ENCODE measurements at regions not wholly inside any gene's neighbourhood (a gene's known extent, or its start where the extent isn't known, plus 50 kb on each side); places are given as distances from the start of the nearest gene placed in this dataset.

DNA sequence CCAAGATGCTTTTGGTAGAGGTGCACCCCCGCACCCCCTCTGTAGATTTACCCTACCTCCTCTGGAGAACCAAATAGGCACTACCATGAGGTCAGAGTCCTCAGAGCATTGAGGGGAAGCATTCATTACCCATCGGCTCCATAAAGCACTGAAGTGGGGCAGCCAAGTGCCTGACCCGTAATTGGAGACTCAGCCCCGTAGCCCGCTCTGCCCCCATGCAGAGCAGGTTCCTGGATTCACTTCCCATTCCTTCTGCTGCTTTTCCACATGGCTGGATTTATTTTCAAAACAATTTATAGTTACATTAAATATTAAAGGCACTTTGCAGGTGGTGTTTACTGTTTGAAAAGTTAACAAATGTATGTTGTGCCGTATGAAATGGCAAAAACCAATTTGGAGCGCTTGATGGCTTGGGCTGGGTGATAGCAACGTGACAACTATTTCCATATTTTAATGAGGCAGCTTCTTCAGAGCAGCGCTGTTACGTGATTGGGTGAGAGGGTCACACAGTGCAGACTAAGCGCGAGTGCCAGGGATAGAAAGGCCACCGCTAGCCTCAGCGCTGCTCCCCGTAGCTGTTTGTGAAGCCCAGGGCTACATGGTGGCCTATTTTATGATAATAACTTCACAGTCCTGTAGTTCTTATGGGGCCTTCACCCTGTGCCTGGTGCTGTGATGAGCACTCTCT is 373.8 kb upstream of the PROK2 start:
- no peak for TF ChIP-seq CTCF (IDR thresholded peaks at IDR 0.05; ENCODE audit: partially characterized antibody, unreplicated experiment)
- Mint-ChIP-seq H3K9me3 (ENCODE audit: unreplicated experiment) (peaks cover 8% of the 10 kb centered on the region), H3K4me1 (ENCODE audit: low read depth, unreplicated experiment) (peaks cover 22% of the 10 kb centered on the region), H3K27me3 (ENCODE audit: unreplicated experiment) (no peaks in the 10 kb centered on the region), H3K27ac (ENCODE audit: unreplicated experiment) (no peak overlapping the region), H3K4me3 (ENCODE audit: unreplicated experiment) (no peak overlapping the region), H3K36me3 (ENCODE audit: unreplicated experiment) (peaks cover 3% of the 10 kb centered on the region)
- DNase-seq, result no peak

DNA sequence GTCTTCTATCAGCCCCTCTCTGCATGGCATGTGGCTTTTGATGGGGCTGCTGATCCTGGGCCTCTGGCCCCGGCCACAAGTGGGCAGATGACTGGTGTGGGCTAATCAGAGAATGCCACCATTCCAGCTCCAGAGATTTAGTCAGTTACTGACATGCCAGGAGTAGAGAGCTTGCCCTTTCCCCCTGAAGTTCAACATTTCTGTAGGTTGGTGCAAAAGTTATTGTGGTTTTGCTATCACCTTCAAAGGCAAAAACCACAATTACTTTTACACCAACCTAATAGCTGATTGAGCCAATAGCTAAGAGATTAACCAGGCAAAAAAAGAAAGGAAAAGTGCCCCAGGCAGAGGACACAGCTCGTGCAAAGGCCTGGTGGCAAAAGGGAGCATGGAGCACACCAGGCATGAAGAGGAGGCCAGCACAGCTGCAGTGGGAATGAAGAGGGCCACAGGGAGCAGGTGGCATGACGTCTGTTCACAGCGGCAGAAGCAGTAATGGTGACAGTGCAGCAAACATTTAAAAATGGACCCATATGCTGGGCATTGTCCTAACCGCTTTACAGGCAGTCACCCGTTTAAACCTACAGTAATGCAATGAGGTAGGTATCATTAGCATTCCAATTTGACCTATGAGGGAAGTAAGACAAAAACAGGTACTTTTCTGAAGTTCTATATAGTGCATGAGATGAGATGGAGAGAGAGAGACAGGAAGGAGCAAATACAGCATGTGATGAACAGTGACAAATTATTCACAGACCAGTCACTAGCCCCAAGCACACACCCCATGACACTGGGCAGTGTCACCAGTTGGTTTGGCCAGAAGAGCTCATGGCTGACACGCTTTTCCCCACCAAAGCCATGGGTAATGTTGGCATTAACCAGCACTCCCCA is 373.0 kb upstream of the PROK2 start:
- no peaks in the 10 kb centered on the region for H3K27me3 Mint-ChIP-seq (ENCODE audit: unreplicated experiment)
- no peak for DNase-seq
- H3K27ac Mint-ChIP-seq (ENCODE audit: unreplicated experiment), result no peak overlapping the region
- no peak overlapping the region for H3K4me3 Mint-ChIP-seq (ENCODE audit: unreplicated experiment)
- H3K36me3 Mint-ChIP-seq (ENCODE audit: unreplicated experiment), result peaks cover 4% of the 10 kb centered on the region
- peaks cover 8% of the 10 kb centered on the region for H3K9me3 Mint-ChIP-seq (ENCODE audit: unreplicated experiment)
- no peak for TF ChIP-seq CTCF (IDR thresholded peaks at IDR 0.05; ENCODE audit: partially characterized antibody, unreplicated experiment)
- peaks cover 22% of the 10 kb centered on the region for H3K4me1 Mint-ChIP-seq (ENCODE audit: low read depth, unreplicated experiment)

DNA sequence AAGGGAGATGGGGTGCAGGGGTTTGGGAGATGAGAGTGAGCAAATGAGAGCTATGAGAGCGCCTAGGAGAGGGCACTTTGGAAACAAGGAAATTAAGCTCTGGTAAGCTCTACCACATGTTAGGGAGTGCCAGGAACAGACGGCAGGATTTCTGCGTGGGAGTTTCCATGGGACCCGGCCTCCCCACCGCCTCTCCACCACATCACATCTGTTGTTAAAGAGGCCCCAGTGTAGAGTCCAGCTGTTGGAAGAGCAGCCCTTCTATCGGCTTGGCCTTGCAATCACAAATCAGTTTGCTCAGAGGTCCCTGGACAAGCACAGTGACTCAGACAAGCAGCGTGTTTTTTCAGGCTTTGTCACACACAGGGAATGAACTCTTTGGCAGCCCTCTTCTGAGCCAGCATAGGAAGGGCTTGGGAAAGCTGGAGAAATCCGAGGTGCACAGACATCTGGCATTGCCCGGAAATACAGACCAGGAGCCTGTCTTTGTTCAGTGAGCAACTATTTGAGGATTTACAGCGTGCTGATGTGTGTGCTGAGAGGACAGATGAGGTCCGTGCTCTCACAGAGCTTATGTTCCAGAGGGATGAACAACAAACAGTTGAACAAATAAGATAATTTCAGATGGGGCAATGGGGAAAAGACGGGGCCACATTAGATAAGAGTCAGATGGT is 370.6 kb upstream of the PROK2 start:
- peaks cover 13% of the 10 kb centered on the region for H3K4me1 Mint-ChIP-seq (ENCODE audit: low read depth, unreplicated experiment)
- H3K27me3 Mint-ChIP-seq (ENCODE audit: unreplicated experiment), result no peaks in the 10 kb centered on the region
- no peak for TF ChIP-seq CTCF (IDR thresholded peaks at IDR 0.05; ENCODE audit: partially characterized antibody, unreplicated experiment)
- H3K9me3 Mint-ChIP-seq (ENCODE audit: unreplicated experiment), result peaks cover 8% of the 10 kb centered on the region
- no peak for DNase-seq
- H3K27ac Mint-ChIP-seq (ENCODE audit: unreplicated experiment), result peak overlapping the region; percentile 49
- peaks cover 4% of the 10 kb centered on the region for H3K36me3 Mint-ChIP-seq (ENCODE audit: unreplicated experiment)
- H3K4me3 Mint-ChIP-seq (ENCODE audit: unreplicated experiment), result no peak overlapping the region

DNA sequence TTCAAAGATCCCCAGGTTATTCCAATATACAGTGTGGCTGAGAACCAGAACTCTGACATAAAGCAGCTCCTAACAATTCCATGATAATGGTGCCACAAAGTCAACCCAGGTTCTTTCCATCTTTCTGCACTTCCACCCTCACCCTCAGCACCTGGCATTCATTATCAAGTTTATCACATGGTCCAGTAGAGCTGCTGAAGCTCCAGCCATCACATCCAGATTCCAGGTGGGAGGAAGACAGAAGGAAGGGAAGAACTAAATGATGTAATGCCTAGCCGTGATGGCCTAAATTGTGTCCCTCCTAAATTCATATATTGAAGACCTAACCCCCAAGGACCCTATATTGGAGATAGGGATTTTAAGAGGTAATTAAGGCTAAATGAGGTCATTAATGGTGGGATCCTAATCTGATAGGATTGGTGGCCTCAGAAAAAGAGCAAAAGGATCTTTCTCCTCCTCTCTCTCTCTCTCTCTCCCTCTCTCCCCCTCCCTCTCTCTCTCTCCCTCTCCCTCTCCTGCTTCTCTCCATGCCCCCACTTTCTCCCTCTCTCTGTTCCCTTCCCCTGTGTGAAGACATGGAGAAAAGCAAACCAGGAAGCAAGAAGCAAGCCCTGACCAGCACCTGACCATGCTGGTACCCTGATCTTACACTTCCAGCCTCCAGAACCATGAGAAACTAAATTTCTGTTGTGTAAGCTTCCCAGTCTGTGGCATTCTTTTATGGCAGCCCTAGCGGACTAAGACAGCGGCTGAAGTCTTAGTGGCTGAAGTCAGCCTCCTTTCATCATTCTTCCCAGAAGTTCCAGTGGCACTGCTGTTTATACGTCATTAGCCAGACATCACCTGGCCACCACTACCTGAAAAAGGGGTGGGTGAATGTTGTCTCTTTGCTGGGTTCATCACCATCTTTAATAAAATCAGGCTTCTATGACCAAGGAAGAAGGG is 369.7 kb upstream of the PROK2 start:
- Mint-ChIP-seq H3K4me3 (ENCODE audit: unreplicated experiment) (no peak overlapping the region), H3K27me3 (ENCODE audit: unreplicated experiment) (no peaks in the 10 kb centered on the region), H3K27ac (ENCODE audit: unreplicated experiment) (peak overlapping the region; percentile 49), H3K4me1 (ENCODE audit: low read depth, unreplicated experiment) (peaks cover 13% of the 10 kb centered on the region), H3K9me3 (ENCODE audit: unreplicated experiment) (peaks cover 6% of the 10 kb centered on the region), H3K36me3 (ENCODE audit: unreplicated experiment) (peaks cover 4% of the 10 kb centered on the region)
- no peak for TF ChIP-seq CTCF (IDR thresholded peaks at IDR 0.05; ENCODE audit: partially characterized antibody, unreplicated experiment)
- DNase-seq, result no peak

Measured in glutamatergic neuron (in vitro differentiated cells).